Liver (tissue), 8 donors: ENCODE measurements at regions not wholly inside any gene's neighbourhood (a gene's known extent, or its start where the extent isn't known, plus 50 kb on each side); places are given as distances from the start of the nearest gene placed in this dataset.

ENCODE experiments used
- DNase-seq: peaks from one replicate; pipeline ENCODE4 v3.0.0-alpha.2; 2017; ENCODE audit warnings: low spot score
- H3K27ac ChIP-seq, 2 donors: one replicate each; pipeline ENCODE4 v1.7.0; 2013; ENCODE audit warnings: inconsistent platforms in 2 of 2, low read length in 2 of 2, control low read depth in 1 of 2, low read depth in 1 of 2, mild to moderate bottlenecking in 1 of 2
- H3K27me3 ChIP-seq, 4 donors: one replicate each; pipeline versions ENCODE4 v1.6.1 to v1.7.0; 2013; ENCODE audit warnings: low read length in 3 of 4, inconsistent platforms in 1 of 4, mild to moderate bottlenecking in 1 of 4, moderate library complexity in 1 of 4; ENCODE audit not compliant: control insufficient read depth in 4 of 4, insufficient read depth in 4 of 4
- H3K36me3 ChIP-seq, 4 donors: one replicate each; pipeline versions ENCODE4 v1.6.1 to v1.7.0; 2013; ENCODE audit warnings: low read length in 3 of 4, mild to moderate bottlenecking in 3 of 4, low read depth in 1 of 4, moderate library complexity in 1 of 4; ENCODE audit not compliant: control insufficient read depth in 4 of 4, insufficient read depth in 3 of 4
- H3K4me1 ChIP-seq, 4 donors: one replicate each; pipeline versions ENCODE4 v1.6.1 to v1.7.0; 2013; ENCODE audit warnings: low read length in 3 of 4, mild to moderate bottlenecking in 3 of 4, moderate library complexity in 1 of 4; ENCODE audit not compliant: control insufficient read depth in 4 of 4, insufficient read depth in 4 of 4
- H3K4me3 ChIP-seq, 3 donors: one replicate each; pipeline versions ENCODE4 v1.6.1 to v1.7.0; 2013; ENCODE audit warnings: low read length in 3 of 3, control low read depth in 1 of 3, low read depth in 1 of 3, mild to moderate bottlenecking in 1 of 3
- H3K9ac ChIP-seq, 2 donors: one replicate each; pipeline ENCODE4 v1.7.0; 2013; ENCODE audit warnings: low read length in 2 of 2, mild to moderate bottlenecking in 2 of 2, moderate library complexity in 2 of 2, control low read depth in 1 of 2, low read depth in 1 of 2
- H3K9me3 ChIP-seq, 4 donors: one replicate each; pipeline versions ENCODE4 v1.6.1 to v1.7.0; 2013; ENCODE audit warnings: low read length in 3 of 4; ENCODE audit not compliant: control insufficient read depth in 4 of 4
- EGR1 ChIP-seq, 2 donors: IDR thresholded peaks; 2 replicates each; pipeline ENCODE4 v1.6.1; 2016 to 2018; ENCODE audit warnings: antibody characterized with exemption in 2 of 2, low read depth in 2 of 2
- FOXA1 ChIP-seq: IDR thresholded peaks from 2 replicates; pipeline ENCODE4 v1.6.1; 2016; ENCODE audit warnings: antibody characterized with exemption
- GABPA ChIP-seq, 2 donors: IDR thresholded peaks in 1 of 2; conservative IDR thresholded peaks in 1 of 2; 2 replicates each; pipeline ENCODE4 v1.6.1; 2016; ENCODE audit warnings: antibody characterized with exemption in 2 of 2, mild to moderate bottlenecking in 1 of 2, moderate library complexity in 1 of 2
- HNF4A ChIP-seq, 2 donors: conservative IDR thresholded peaks; 2 replicates each; pipeline ENCODE4 v1.6.1; 2016; ENCODE audit warnings: antibody characterized with exemption in 2 of 2, mild to moderate bottlenecking in 2 of 2
- HNF4G ChIP-seq: IDR thresholded peaks from 2 replicates; pipeline ENCODE4 v1.6.1; 2016; ENCODE audit warnings: antibody characterized with exemption
- JUND ChIP-seq, 2 donors: IDR thresholded peaks; 2 replicates each; pipeline ENCODE4 v1.6.1; 2016; ENCODE audit warnings: antibody characterized with exemption in 2 of 2
- NR2F2 ChIP-seq: IDR thresholded peaks from 2 replicates; pipeline ENCODE4 v1.6.1; 2016; ENCODE audit warnings: antibody characterized with exemption
- RAD21 ChIP-seq, 2 donors: IDR thresholded peaks; 2 replicates each; pipeline ENCODE4 v1.6.1; 2016; ENCODE audit warnings: antibody characterized with exemption in 2 of 2, mild to moderate bottlenecking in 2 of 2
- RXRA ChIP-seq, 2 donors: IDR thresholded peaks; 2 replicates each; pipeline ENCODE4 v1.6.1; 2017 to 2018; ENCODE audit warnings: antibody characterized with exemption in 2 of 2, mild to moderate bottlenecking in 1 of 2
- SP1 ChIP-seq: IDR thresholded peaks from 2 replicates; pipeline ENCODE4 v1.6.1; 2018; ENCODE audit warnings: antibody characterized with exemption, mild to moderate bottlenecking
- TAF1 ChIP-seq: conservative IDR thresholded peaks from 2 replicates; pipeline ENCODE4 v1.6.1; 2016; ENCODE audit warnings: antibody characterized with exemption, mild to moderate bottlenecking
- YY1 ChIP-seq: IDR thresholded peaks from 2 replicates; pipeline ENCODE4 v1.6.1; 2016; ENCODE audit warnings: antibody characterized with exemption, mild to moderate bottlenecking
- WGBS: extraction: QIAGEN DNeasy Blood & Tissue Kit; methylation state at CpG from one replicate; pipeline ENCODE4 v1.1.7; 2013; 5-methylcytosine and 5-hydroxymethylcytosine counted together
- TF ChIP-seq, protein P1 (sequence below): fragments of 150-350 bp; IDR thresholded peaks from 2 replicates; pipeline ENCODE4 v1.5.1; 2017; ENCODE audit warnings: improper control_type of control experiment, low read depth, low read length; ENCODE audit not compliant: missing input control
- TF ChIP-seq, protein P2 (sequence below): IDR thresholded peaks from 2 replicates; pipeline ENCODE4 v1.6.1; 2016; ENCODE audit warnings: antibody characterized with exemption
- TF ChIP-seq, protein P3 (sequence below): IDR thresholded peaks from 2 replicates; pipeline ENCODE4 v1.6.1; 2016; ENCODE audit warnings: antibody characterized with exemption
- TF ChIP-seq, protein P4 (sequence below): IDR thresholded peaks from 2 replicates; pipeline ENCODE4 v1.6.1; 2016; ENCODE audit warnings: antibody characterized with exemption, mild to moderate bottlenecking
- TF ChIP-seq, protein P5 (sequence below): IDR thresholded peaks from 2 replicates; pipeline ENCODE4 v1.6.1; 2016; ENCODE audit warnings: antibody characterized with exemption
- donor health status: healthy.
- donor health status: healthy.
- donor health status: healthy.
- donor health status: healthy.
- donor health status: healthy.

DNA sequence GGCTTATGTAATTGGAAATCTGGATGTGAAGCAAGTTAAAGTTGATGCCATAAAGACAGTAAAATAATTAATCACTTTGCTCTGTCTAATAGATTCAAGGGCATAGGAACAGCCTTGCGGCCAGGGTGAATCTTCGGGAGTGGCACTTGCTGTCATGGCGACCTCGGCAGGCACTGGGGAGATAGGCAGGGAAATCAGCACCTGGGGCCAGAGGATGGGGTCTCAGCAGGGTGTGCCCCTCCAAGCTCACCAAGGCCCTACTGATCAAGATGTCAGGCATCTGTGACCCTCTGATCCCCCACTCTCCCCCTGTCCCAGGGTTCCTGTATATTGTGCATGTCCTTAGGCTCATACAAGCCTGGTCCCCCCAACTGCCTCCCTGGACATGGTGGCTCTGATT is 187.3 kb downstream of the MELK start:
- WGBS: 68% methylated on average over 4 of the region's 4 CpGs
- H3K27me3 ChIP-seq: peaks cover 3 to 8% (median 7%) of the 10 kb centered on the region in 4 donors
- no peak overlapping the region for H3K4me3 ChIP-seq
- H3K4me1 ChIP-seq: no peaks in the 10 kb centered on the region
- no peak overlapping the region for H3K9ac ChIP-seq
- H3K9me3 ChIP-seq: no peaks in the 10 kb centered on the region
- TF ChIP-seq EGR1 (IDR thresholded peaks at IDR 0.05; ENCODE audit: low read depth in 2 of 2) (no peak), TAF1 (no peak), HNF4G (no peak), YY1 (no peak), RXRA (IDR thresholded peaks at IDR 0.05) (no peak), RAD21 (IDR thresholded peaks at IDR 0.05) (no peak), HNF4A (conservative IDR thresholded peaks at IDR 0.05) (no peak), SP1 (no peak), FOXA1 (no peak), GABPA (IDR thresholded peaks at IDR 0.05 in 1 of 2, conservative IDR thresholded peaks at IDR 0.05 in 1 of 2) (no peak)
- TF ChIP-seq, protein P1, sequence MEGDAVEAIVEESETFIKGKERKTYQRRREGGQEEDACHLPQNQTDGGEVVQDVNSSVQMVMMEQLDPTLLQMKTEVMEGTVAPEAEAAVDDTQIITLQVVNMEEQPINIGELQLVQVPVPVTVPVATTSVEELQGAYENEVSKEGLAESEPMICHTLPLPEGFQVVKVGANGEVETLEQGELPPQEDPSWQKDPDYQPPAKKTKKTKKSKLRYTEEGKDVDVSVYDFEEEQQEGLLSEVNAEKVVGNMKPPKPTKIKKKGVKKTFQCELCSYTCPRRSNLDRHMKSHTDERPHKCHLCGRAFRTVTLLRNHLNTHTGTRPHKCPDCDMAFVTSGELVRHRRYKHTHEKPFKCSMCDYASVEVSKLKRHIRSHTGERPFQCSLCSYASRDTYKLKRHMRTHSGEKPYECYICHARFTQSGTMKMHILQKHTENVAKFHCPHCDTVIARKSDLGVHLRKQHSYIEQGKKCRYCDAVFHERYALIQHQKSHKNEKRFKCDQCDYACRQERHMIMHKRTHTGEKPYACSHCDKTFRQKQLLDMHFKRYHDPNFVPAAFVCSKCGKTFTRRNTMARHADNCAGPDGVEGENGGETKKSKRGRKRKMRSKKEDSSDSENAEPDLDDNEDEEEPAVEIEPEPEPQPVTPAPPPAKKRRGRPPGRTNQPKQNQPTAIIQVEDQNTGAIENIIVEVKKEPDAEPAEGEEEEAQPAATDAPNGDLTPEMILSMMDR: no peak
- TF ChIP-seq, protein P2, sequence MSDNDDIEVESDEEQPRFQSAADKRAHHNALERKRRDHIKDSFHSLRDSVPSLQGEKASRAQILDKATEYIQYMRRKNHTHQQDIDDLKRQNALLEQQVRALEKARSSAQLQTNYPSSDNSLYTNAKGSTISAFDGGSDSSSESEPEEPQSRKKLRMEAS: no peak
- TF ChIP-seq, protein P3, sequence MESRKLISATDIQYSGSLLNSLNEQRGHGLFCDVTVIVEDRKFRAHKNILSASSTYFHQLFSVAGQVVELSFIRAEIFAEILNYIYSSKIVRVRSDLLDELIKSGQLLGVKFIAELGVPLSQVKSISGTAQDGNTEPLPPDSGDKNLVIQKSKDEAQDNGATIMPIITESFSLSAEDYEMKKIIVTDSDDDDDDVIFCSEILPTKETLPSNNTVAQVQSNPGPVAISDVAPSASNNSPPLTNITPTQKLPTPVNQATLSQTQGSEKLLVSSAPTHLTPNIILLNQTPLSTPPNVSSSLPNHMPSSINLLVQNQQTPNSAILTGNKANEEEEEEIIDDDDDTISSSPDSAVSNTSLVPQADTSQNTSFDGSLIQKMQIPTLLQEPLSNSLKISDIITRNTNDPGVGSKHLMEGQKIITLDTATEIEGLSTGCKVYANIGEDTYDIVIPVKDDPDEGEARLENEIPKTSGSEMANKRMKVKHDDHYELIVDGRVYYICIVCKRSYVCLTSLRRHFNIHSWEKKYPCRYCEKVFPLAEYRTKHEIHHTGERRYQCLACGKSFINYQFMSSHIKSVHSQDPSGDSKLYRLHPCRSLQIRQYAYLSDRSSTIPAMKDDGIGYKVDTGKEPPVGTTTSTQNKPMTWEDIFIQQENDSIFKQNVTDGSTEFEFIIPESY: no peak
- H3K27ac ChIP-seq: no peak overlapping the region
- DNase-seq: no peak
- no peaks in the 10 kb centered on the region for H3K36me3 ChIP-seq

DNA sequence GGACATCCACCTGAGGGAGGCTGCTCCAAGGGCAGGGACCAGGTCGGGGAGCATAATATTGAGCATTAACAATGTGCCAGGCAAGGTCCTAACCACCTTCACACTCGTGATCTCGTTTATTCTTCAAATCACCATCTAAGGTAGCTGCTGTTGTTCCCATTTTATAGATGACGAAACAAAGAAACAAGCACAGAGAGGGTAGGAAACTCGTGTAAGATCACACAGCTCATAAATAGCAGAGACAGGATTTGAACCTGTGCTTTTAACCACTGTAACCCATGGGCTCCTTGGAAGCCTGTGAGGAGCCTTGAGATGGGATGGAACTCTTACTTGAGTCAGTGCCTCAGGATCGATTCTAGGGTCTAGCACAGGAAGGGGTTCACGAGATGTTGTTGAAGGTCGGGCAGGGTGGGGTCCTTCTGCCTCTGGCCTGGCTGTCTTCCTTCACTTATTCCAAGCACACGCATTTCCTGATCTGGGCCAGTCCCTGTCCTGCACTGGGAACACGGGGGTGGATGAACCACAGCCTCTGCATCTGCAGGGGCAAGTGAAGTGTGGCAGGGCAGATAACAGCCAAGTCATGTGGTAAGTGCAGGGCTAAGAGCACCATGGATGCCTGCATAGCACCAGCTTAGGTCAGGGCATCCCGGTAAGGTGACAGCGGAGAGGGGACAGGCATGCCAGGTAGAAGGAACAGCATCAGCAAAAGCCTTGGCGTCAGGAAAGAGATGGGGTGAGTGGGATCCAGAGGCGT is 188.1 kb downstream of the MELK start:
- Histone ChIP-seq H3K4me1 (no peaks in the 10 kb centered on the region), H3K9ac (no peak overlapping the region), H3K27ac (no peak overlapping the region), H3K9me3 (no peaks in the 10 kb centered on the region), H3K36me3 (no peaks in the 10 kb centered on the region), H3K4me3 (no peak overlapping the region), H3K27me3 (peaks cover 3 to 7% (median 4%) of the 10 kb centered on the region in 4 donors)
- TF ChIP-seq, protein P1: no peak
- no peak for TF ChIP-seq HNF4G
- no peak for TF ChIP-seq EGR1 (IDR thresholded peaks at IDR 0.05; ENCODE audit: low read depth in 2 of 2)
- TF ChIP-seq HNF4A (conservative IDR thresholded peaks at IDR 0.05): no peak
- TF ChIP-seq, protein P4, sequence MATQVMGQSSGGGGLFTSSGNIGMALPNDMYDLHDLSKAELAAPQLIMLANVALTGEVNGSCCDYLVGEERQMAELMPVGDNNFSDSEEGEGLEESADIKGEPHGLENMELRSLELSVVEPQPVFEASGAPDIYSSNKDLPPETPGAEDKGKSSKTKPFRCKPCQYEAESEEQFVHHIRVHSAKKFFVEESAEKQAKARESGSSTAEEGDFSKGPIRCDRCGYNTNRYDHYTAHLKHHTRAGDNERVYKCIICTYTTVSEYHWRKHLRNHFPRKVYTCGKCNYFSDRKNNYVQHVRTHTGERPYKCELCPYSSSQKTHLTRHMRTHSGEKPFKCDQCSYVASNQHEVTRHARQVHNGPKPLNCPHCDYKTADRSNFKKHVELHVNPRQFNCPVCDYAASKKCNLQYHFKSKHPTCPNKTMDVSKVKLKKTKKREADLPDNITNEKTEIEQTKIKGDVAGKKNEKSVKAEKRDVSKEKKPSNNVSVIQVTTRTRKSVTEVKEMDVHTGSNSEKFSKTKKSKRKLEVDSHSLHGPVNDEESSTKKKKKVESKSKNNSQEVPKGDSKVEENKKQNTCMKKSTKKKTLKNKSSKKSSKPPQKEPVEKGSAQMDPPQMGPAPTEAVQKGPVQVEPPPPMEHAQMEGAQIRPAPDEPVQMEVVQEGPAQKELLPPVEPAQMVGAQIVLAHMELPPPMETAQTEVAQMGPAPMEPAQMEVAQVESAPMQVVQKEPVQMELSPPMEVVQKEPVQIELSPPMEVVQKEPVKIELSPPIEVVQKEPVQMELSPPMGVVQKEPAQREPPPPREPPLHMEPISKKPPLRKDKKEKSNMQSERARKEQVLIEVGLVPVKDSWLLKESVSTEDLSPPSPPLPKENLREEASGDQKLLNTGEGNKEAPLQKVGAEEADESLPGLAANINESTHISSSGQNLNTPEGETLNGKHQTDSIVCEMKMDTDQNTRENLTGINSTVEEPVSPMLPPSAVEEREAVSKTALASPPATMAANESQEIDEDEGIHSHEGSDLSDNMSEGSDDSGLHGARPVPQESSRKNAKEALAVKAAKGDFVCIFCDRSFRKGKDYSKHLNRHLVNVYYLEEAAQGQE: no peak
- TF ChIP-seq, protein P2: no peak
- no peak for TF ChIP-seq TAF1
- TF ChIP-seq JUND (IDR thresholded peaks at IDR 0.05): no peak
- no peak for TF ChIP-seq GABPA (IDR thresholded peaks at IDR 0.05 in 1 of 2, conservative IDR thresholded peaks at IDR 0.05 in 1 of 2)
- TF ChIP-seq NR2F2: no peak
- no peak for TF ChIP-seq FOXA1
- TF ChIP-seq, protein P5, sequence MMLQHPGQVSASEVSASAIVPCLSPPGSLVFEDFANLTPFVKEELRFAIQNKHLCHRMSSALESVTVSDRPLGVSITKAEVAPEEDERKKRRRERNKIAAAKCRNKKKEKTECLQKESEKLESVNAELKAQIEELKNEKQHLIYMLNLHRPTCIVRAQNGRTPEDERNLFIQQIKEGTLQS: no peak
- TF ChIP-seq YY1: no peak
- WGBS: 68% methylated on average over 14 of the region's 14 CpGs
- DNase-seq: no peak
